T-helper 1 cell (primary cell): ENCODE measurements at regions not wholly inside any gene's neighbourhood (a gene's known extent, or its start where the extent isn't known, plus 50 kb on each side); places are given as distances from the start of the nearest gene placed in this dataset.

Experiments
- DNase-seq, 5 donors: peaks; one replicate each; pipeline ENCODE4 v3.0.0-alpha.2; 2012 to 2020

GRCh38 chr4:22921936-22922335 lies 229.2 kb downstream of the GBA3 start:
- no peak for DNase-seq

GRCh38 chr4:22911285-22911684 lies 218.5 kb downstream of the GBA3 start:
- DNase-seq: no peak

GRCh38 chr4:22910200-22910599 lies 217.5 kb downstream of the GBA3 start:
- DNase-seq: no peak

- no peak for DNase-seq
Observed at GRCh38 chr4:22906045-22906444, 213.3 kb downstream of the GBA3 start.

- no peak for DNase-seq
Observed at GRCh38 chr4:22903913-22904312, 211.2 kb downstream of the GBA3 start.

- DNase-seq: no peak
Observed at GRCh38 chr4:22901631-22902030, 208.9 kb downstream of the GBA3 start.

GRCh38 chr4:22900876-22901275 lies 208.1 kb downstream of the GBA3 start:
- no peak for DNase-seq

- DNase-seq: peak in 2 of 5 donors; percentile 2
Observed at GRCh38 chr4:22897520-22898108, 204.9 kb downstream of the GBA3 start.

- no peak for DNase-seq
Observed at GRCh38 chr4:22895482-22895881, 202.7 kb downstream of the GBA3 start.

GRCh38 chr4:22884157-22884556 lies 191.4 kb downstream of the GBA3 start:
- DNase-seq: no peak

GRCh38 chr4:22881411-22881810 lies 188.7 kb downstream of the GBA3 start:
- no peak for DNase-seq

GRCh38 chr4:22877486-22878052 lies 184.8 kb downstream of the GBA3 start:
- DNase-seq: no peak

GRCh38 chr4:22876270-22876669 lies 183.5 kb downstream of the GBA3 start:
- no peak for DNase-seq

GRCh38 chr4:22875587-22876257 lies 183.0 kb downstream of the GBA3 start:
- DNase-seq: no peak

GRCh38 chr4:22874334-22874912 lies 181.7 kb downstream of the GBA3 start:
- no peak for DNase-seq

- DNase-seq: no peak
Observed at GRCh38 chr4:22873899-22874298, 181.2 kb downstream of the GBA3 start.

- DNase-seq: no peak
Observed at GRCh38 chr4:22870847-22871449, 178.2 kb downstream of the GBA3 start.

GRCh38 chr4:22869235-22869634 lies 176.5 kb downstream of the GBA3 start:
- no peak for DNase-seq
